OCI-LY7 (cell line): ENCODE measurements at regions not wholly inside any gene's neighbourhood (a gene's known extent, or its start where the extent isn't known, plus 50 kb on each side); places are given as distances from the start of the nearest gene placed in this dataset.

Experiments used
- BruUV-seq: library from RNA; stranded (reverse); fragments of 400-500 nt; replicated peaks from 2 replicates; lab custom pipeline; 2021; lab: Mats Ljungman, UMichigan
- CTCF ChIA-PET: fragments of 300-600 bp; sonication (Branson Sonifier 250); formaldehyde crosslinking; loops from one replicate; lab custom pipeline; 2022; ENCODE audit warnings: antibody characterized with exemption; ENCODE audit not compliant: unreplicated experiment; lab: Charles Lee
- POLR2A ChIA-PET: fragments of 300-600 bp; sonication (Branson Sonifier 250); formaldehyde crosslinking; loops from one replicate; lab custom pipeline; 2022; ENCODE audit warnings: antibody characterized with exemption; lab: Charles Lee
- DNase-seq: peaks from one replicate; pipeline ENCODE4 v3.0.0-alpha.2; 2015; ENCODE audit warnings: low spot score
- H2AFZ ChIP-seq: fragments of 200-600 bp; sonication (generic), shearing (Covaris generic); 2 replicates; pipeline ENCODE4 v1.6.1; 2014; ENCODE audit warnings: mild to moderate bottlenecking, antibody characterized with exemption, low read length, moderate library complexity
- H3K27ac ChIP-seq: fragments of 200-600 bp; sonication (generic); 2 replicates; pipeline ENCODE4 v1.5.1; 2014; ENCODE audit warnings: mixed run types, low read depth, mild to moderate bottlenecking, moderate library complexity, low read length, inconsistent platforms; ENCODE audit not compliant: poor library complexity, severe bottlenecking
- H3K36me3 ChIP-seq: fragments of 200-600 bp; sonication (generic); 2 replicates; pipeline ENCODE4 v1.6.1; 2014; ENCODE audit warnings: mild to moderate bottlenecking, antibody characterized with exemption, low read length, moderate library complexity, mixed read lengths; ENCODE audit not compliant: insufficient read depth
- H3K4me1 ChIP-seq: fragments of 200-600 bp; sonication (generic); 2 replicates; pipeline ENCODE4 v1.5.1; 2014; ENCODE audit warnings: mild to moderate bottlenecking, low read length; ENCODE audit not compliant: insufficient read depth, poor library complexity, severe bottlenecking
- H3K4me2 ChIP-seq: fragments of 200-600 bp; sonication (generic); 2 replicates; pipeline ENCODE4 v1.6.1; 2014; ENCODE audit warnings: mild to moderate bottlenecking, low read length
- H3K4me3 ChIP-seq: fragments of 200-600 bp; sonication (generic); 2 replicates; pipeline ENCODE4 v1.5.1; 2014; ENCODE audit warnings: mild to moderate bottlenecking, low read depth, low read length; ENCODE audit not compliant: poor library complexity, severe bottlenecking
- H3K79me2 ChIP-seq: fragments of 200-600 bp; sonication (generic); 2 replicates; pipeline ENCODE4 v1.6.1; 2016; ENCODE audit warnings: low read depth, mild to moderate bottlenecking, low read length, moderate library complexity, mixed read lengths; ENCODE audit not compliant: insufficient read depth
- H3K9me2 ChIP-seq: fragments of 200-600 bp; sonication (generic); 2 replicates; pipeline ENCODE4 v1.6.1; 2016; ENCODE audit warnings: mild to moderate bottlenecking, low read length, mixed read lengths; ENCODE audit not compliant: insufficient read depth
- H3K9me3 ChIP-seq: fragments of 200-600 bp; sonication (generic); 2 replicates; pipeline ENCODE4 v1.6.1; 2014; ENCODE audit warnings: mild to moderate bottlenecking, mixed run types, low read length, mixed read lengths
- H4K20me1 ChIP-seq: fragments of 200-600 bp; sonication (generic); 2 replicates; pipeline ENCODE4 v1.6.1; 2014; ENCODE audit warnings: mild to moderate bottlenecking, antibody characterized with exemption, low read length, moderate library complexity, mixed read lengths; ENCODE audit not compliant: insufficient read depth
- EZH2phosphoT487 ChIP-seq: fragments of 200-600 bp; sonication (generic); IDR thresholded peaks from 2 replicates; pipeline ENCODE4 v1.6.1; 2018; ENCODE audit warnings: low read depth, borderline replicate concordance, mild to moderate bottlenecking, mixed run types, antibody characterized with exemption, low read length, moderate library complexity, mixed read lengths
- intact Hi-C: fragments of 100-400 bp; cut with micrococcal nuclease; formaldehyde crosslinking; loops from one replicate; pipeline ENCODE4 v1.10.0; 2022; ENCODE audit not compliant: unreplicated experiment
- TF ChIP-seq, protein P1 (sequence below): fragments of 200-600 bp; sonication (generic); conservative IDR thresholded peaks from 2 replicates; pipeline ENCODE4 v1.5.1; 2014; ENCODE audit warnings: mild to moderate bottlenecking, antibody characterized with exemption, low read length, moderate library complexity, mixed read lengths

DNA sequence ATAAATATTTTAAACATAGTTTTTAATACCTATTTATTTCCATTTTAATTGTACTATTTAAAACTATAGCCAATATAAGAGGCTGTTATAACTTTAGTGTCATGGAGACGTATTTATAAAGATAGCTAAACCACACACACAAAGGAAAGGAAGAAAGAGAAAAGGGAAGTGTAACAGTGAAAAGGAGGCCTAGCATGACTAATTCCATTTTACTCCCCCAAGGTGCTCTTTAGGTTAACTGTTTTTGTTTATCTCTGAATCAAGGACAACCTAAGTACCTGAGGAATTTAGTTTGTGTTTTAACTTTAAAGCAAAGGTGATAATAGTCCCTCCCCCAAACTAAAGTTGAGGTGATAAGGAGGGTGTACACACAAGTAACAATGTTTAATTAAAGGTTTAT is 1188.9 kb upstream of the C9orf72 start:
- intact Hi-C loops = no loop called here
- H3K4me1 ChIP-seq = no peaks in the 10 kb centered on the region
- H4K20me1 ChIP-seq = no peaks in the 10 kb centered on the region
- no peaks in the 10 kb centered on the region for H3K9me3 ChIP-seq
- no TSS peak for BruUV-seq
- H3K4me3 ChIP-seq = no peak overlapping the region
- H3K79me2 ChIP-seq = no peaks in the 10 kb centered on the region
- H3K36me3 ChIP-seq = no peaks in the 10 kb centered on the region
- no peaks in the 10 kb centered on the region for H3K9me2 ChIP-seq
- DNase-seq = no peak
- ChIA-PET POLR2A (no interaction called here), CTCF (no interaction called here)
- no peak overlapping the region for H2AFZ ChIP-seq
- TF ChIP-seq, protein P1, sequence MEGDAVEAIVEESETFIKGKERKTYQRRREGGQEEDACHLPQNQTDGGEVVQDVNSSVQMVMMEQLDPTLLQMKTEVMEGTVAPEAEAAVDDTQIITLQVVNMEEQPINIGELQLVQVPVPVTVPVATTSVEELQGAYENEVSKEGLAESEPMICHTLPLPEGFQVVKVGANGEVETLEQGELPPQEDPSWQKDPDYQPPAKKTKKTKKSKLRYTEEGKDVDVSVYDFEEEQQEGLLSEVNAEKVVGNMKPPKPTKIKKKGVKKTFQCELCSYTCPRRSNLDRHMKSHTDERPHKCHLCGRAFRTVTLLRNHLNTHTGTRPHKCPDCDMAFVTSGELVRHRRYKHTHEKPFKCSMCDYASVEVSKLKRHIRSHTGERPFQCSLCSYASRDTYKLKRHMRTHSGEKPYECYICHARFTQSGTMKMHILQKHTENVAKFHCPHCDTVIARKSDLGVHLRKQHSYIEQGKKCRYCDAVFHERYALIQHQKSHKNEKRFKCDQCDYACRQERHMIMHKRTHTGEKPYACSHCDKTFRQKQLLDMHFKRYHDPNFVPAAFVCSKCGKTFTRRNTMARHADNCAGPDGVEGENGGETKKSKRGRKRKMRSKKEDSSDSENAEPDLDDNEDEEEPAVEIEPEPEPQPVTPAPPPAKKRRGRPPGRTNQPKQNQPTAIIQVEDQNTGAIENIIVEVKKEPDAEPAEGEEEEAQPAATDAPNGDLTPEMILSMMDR = no peak
- TF ChIP-seq EZH2phosphoT487 = no peak
- no peak overlapping the region for H3K4me2 ChIP-seq
- H3K27ac ChIP-seq = no peak overlapping the region

DNA sequence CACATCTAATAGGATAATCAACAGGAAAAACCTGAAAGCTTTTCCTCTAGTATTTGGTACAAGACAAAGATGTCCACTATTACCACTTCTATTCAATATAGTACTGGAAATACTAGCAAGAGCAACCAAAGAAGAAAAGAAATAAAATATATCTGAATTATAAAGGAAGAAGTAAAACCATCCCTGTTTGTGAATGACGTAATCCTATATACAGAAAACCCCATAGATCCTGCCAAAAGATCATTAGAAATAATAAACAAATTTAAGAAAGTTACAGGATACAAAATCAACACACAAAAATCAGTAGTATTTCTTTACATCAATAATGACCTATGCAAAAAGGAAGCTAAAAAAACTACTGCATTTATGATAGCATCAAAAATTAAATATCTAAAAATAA is 1191.3 kb upstream of the C9orf72 start:
- Histone ChIP-seq H3K36me3 (no peaks in the 10 kb centered on the region), H2AFZ (no peak overlapping the region), H3K9me3 (no peaks in the 10 kb centered on the region), H3K9me2 (no peaks in the 10 kb centered on the region), H3K27ac (no peak overlapping the region), H3K4me2 (no peak overlapping the region), H3K79me2 (no peaks in the 10 kb centered on the region), H4K20me1 (no peaks in the 10 kb centered on the region), H3K4me1 (no peaks in the 10 kb centered on the region), H3K4me3 (no peak overlapping the region)
- POLR2A ChIA-PET = no interaction called here
- no peak for TF ChIP-seq EZH2phosphoT487
- TF ChIP-seq, protein P1 = no peak
- DNase-seq = no peak
- CTCF ChIA-PET = no interaction called here
- intact Hi-C loops = no loop called here
- no TSS peak for BruUV-seq

DNA sequence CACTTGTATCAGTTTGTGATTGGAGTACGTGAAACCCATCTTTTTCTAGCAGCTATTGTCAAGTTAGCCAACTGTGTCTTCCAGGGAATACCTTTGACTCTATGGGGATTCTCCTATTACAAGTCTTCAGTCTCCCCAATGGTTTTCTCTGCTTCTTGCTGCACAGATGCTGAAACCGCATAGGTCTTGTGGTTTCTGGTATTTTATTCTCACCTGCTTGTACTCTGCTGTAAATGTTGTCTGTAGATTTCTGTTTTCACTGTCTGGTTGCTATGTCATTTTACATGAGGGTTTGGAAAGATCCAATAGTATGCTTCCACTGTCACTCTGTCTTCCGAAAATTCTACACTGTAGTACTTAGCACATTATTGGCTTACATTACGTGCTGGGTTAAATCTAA is 1196.9 kb upstream of the C9orf72 start:
- H3K79me2 ChIP-seq = no peaks in the 10 kb centered on the region
- no peak overlapping the region for H3K27ac ChIP-seq
- H3K9me3 ChIP-seq = no peaks in the 10 kb centered on the region
- BruUV-seq = no TSS peak
- ChIA-PET POLR2A (no interaction called here), CTCF (no interaction called here)
- DNase-seq = no peak
- no peak overlapping the region for H3K4me2 ChIP-seq
- H3K9me2 ChIP-seq = no peaks in the 10 kb centered on the region
- no peaks in the 10 kb centered on the region for H4K20me1 ChIP-seq
- H3K4me1 ChIP-seq = no peaks in the 10 kb centered on the region
- intact Hi-C loops = loop anchor here (10.0 kb wide), 2 partner anchors 925 to 1045 kb away; no protein-coding TSS in a partner anchor
- no peaks in the 10 kb centered on the region for H3K36me3 ChIP-seq
- no peak overlapping the region for H2AFZ ChIP-seq
- H3K4me3 ChIP-seq = no peak overlapping the region
- TF ChIP-seq, protein P1 = no peak
- TF ChIP-seq EZH2phosphoT487 = no peak
